ENCODE measurements at regions not wholly inside any gene's neighbourhood (a gene's known extent, or its start where the extent isn't known, plus 50 kb on each side); places are given as distances from the start of the nearest gene placed in this dataset.

DNA sequence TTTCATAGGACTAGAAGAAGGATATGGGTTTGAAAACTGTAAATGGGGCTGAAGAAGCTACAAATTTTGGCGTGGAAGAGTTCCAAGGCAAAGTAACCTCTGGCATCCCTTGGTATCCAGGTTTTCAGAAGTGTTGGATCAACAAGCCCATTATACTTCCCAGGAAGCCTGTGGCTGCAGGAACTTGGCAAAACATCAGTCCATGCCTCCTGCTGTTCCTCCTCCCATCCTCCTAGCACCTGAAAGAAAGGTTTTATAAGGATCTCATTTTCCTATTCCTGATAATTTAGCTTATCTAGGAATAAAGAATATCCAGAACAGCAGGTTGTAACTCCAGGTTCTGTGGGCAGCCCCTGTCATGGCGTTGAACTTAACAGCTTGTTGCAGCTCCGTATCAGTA, 72.5 kb upstream of the LPAR1 start:
- TF ChIP-seq, protein P1, sequence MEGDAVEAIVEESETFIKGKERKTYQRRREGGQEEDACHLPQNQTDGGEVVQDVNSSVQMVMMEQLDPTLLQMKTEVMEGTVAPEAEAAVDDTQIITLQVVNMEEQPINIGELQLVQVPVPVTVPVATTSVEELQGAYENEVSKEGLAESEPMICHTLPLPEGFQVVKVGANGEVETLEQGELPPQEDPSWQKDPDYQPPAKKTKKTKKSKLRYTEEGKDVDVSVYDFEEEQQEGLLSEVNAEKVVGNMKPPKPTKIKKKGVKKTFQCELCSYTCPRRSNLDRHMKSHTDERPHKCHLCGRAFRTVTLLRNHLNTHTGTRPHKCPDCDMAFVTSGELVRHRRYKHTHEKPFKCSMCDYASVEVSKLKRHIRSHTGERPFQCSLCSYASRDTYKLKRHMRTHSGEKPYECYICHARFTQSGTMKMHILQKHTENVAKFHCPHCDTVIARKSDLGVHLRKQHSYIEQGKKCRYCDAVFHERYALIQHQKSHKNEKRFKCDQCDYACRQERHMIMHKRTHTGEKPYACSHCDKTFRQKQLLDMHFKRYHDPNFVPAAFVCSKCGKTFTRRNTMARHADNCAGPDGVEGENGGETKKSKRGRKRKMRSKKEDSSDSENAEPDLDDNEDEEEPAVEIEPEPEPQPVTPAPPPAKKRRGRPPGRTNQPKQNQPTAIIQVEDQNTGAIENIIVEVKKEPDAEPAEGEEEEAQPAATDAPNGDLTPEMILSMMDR (IDR thresholded peaks at IDR 0.05; ENCODE audit: low read depth, low read length): no peak
- TF ChIP-seq EZH2phosphoT487 (IDR thresholded peaks at IDR 0.05; ENCODE audit: low read depth): no peak

Measured in OCI-LY3 (cell line).